Uterus (tissue), 2 donors: ENCODE measurements at regions not wholly inside any gene's neighbourhood (a gene's known extent, or its start where the extent isn't known, plus 50 kb on each side); places are given as distances from the start of the nearest gene placed in this dataset.

Source experiments
- POLR2A ChIP-seq, 2 donors: fragments of 450-650 bp; IDR thresholded peaks; one replicate each; pipeline ENCODE4 v1.6.1; 2016; ENCODE audit warnings: antibody characterized with exemption in 2 of 2, mild to moderate bottlenecking in 1 of 2, moderate library complexity in 1 of 2
- TF ChIP-seq, protein P1 (sequence below), 4 experiments: fragments of 200-600 bp in 2 of 4; fragments of 450-650 bp in 2 of 4; sonication (generic) in 2 of 4; IDR thresholded peaks; one replicate each; pipeline ENCODE4 v1.5.1; 2016 to 2019; ENCODE audit warnings: antibody characterized with exemption in 4 of 4, mild to moderate bottlenecking in 2 of 4, moderate library complexity in 1 of 4

DNA sequence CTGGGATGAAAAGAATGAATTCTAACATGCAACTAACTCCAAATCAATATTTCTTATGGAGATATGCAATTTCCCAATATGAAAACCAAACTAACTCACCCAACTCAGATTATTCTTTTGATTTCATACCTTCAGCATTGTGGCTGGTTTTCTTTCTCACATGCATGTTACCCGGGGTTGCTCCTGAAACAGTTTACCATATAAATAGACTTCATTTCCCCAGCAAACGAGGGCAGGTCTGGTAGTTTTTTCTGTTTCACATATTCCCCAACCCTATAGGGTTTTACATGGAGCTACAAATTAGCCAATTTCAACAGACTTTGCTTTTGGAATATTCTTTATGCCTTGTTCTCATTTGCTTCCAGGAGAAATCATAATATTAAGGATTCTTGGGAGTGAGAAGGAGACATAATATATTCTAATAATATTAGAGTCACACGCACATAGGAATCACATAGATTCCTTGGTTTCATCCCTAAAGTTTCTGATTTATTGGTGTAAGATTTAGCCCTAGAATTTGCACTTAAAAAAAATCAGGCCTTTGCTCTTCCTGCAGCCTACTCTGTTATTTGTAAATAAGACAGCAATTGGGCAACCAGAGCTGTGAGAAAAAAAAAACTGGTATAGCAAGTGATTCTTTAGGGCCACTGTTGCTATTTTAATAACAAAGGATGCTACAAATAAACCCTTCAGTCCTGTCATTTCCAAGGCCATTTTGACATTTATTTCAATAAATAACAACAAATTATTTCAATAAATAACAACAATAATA is 60.3 kb upstream of the FAM20A start:
- TF ChIP-seq, protein P1, sequence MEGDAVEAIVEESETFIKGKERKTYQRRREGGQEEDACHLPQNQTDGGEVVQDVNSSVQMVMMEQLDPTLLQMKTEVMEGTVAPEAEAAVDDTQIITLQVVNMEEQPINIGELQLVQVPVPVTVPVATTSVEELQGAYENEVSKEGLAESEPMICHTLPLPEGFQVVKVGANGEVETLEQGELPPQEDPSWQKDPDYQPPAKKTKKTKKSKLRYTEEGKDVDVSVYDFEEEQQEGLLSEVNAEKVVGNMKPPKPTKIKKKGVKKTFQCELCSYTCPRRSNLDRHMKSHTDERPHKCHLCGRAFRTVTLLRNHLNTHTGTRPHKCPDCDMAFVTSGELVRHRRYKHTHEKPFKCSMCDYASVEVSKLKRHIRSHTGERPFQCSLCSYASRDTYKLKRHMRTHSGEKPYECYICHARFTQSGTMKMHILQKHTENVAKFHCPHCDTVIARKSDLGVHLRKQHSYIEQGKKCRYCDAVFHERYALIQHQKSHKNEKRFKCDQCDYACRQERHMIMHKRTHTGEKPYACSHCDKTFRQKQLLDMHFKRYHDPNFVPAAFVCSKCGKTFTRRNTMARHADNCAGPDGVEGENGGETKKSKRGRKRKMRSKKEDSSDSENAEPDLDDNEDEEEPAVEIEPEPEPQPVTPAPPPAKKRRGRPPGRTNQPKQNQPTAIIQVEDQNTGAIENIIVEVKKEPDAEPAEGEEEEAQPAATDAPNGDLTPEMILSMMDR (IDR thresholded peaks at IDR 0.05), result no peak
- TF ChIP-seq POLR2A (IDR thresholded peaks at IDR 0.05), result no peak
